ENCODE measurements at regions not wholly inside any gene's neighbourhood (a gene's known extent, or its start where the extent isn't known, plus 50 kb on each side); places are given as distances from the start of the nearest gene placed in this dataset.
"Not testable (repeated sequence)": the region's sequence is repeated elsewhere in the genome, so short reads cannot be mapped to it uniquely, and the experiment has no call there.

GRCh38 chr11:96738311-96738710 is 348.5 kb downstream of the JRKL start:
- no peaks in the 10 kb centered on the region for H3K9me3 ChIP-seq
- no peak overlapping the region for H3K4me3 ChIP-seq (ENCODE audit: low read depth, low read length)
- no peak for TF ChIP-seq CTCF (IDR thresholded peaks at IDR 0.05; ENCODE audit: low read depth, low read length)
- DNase-seq = no peak
- no peaks in the 10 kb centered on the region for H3K36me3 ChIP-seq
- no peaks in the 10 kb centered on the region for H3K4me1 ChIP-seq
- H3K27me3 ChIP-seq = no peaks in the 10 kb centered on the region

GRCh38 chr11:96741068-96741467 is 351.3 kb downstream of the JRKL start:
- H3K27me3 ChIP-seq = no peaks in the 10 kb centered on the region
- H3K4me1 ChIP-seq = no peaks in the 10 kb centered on the region
- H3K4me3 ChIP-seq (ENCODE audit: low read depth, low read length) = no peak overlapping the region
- H3K36me3 ChIP-seq = no peaks in the 10 kb centered on the region
- no peak for DNase-seq
- no peaks in the 10 kb centered on the region for H3K9me3 ChIP-seq
- TF ChIP-seq CTCF (IDR thresholded peaks at IDR 0.05; ENCODE audit: low read depth, low read length) = no peak

GRCh38 chr11:96744697-96745096 is 354.9 kb downstream of the JRKL start:
- Histone ChIP-seq H3K36me3 (no peaks in the 10 kb centered on the region), H3K4me3 (ENCODE audit: low read depth, low read length) (no peak overlapping the region), H3K4me1 (no peaks in the 10 kb centered on the region), H3K27me3 (no peaks in the 10 kb centered on the region), H3K9me3 (no peaks in the 10 kb centered on the region)
- no peak for DNase-seq
- no peak for TF ChIP-seq CTCF (IDR thresholded peaks at IDR 0.05; ENCODE audit: low read depth, low read length)

GRCh38 chr11:96748639-96749370 is 359.0 kb downstream of the JRKL start:
- no peaks in the 10 kb centered on the region for H3K4me1 ChIP-seq
- no peaks in the 10 kb centered on the region for H3K9me3 ChIP-seq
- H3K36me3 ChIP-seq = no peaks in the 10 kb centered on the region
- H3K4me3 ChIP-seq (ENCODE audit: low read depth, low read length) = no peak overlapping the region
- DNase-seq = no peak
- H3K27me3 ChIP-seq = no peaks in the 10 kb centered on the region
- no peak for TF ChIP-seq CTCF (IDR thresholded peaks at IDR 0.05; ENCODE audit: low read depth, low read length)

GRCh38 chr11:96751807-96752206 is 362.0 kb downstream of the JRKL start:
- not testable (repeated sequence) for H3K27me3 ChIP-seq; H3K4me3 ChIP-seq (ENCODE audit: low read depth, low read length); H3K36me3 ChIP-seq; H3K9me3 ChIP-seq; DNase-seq; H3K4me1 ChIP-seq

GRCh38 chr11:96752221-96752620 is 362.4 kb downstream of the JRKL start:
- Histone ChIP-seq H3K4me3 (ENCODE audit: low read depth, low read length) (no peak overlapping the region), H3K9me3 (no peaks in the 10 kb centered on the region), H3K4me1 (no peaks in the 10 kb centered on the region), H3K36me3 (no peaks in the 10 kb centered on the region), H3K27me3 (no peaks in the 10 kb centered on the region)
- DNase-seq = no peak
- TF ChIP-seq CTCF (IDR thresholded peaks at IDR 0.05; ENCODE audit: low read depth, low read length) = no peak

Measured in BE2C (cell line).